Kidney glomerular epithelial cell (primary cell): ENCODE measurements at regions not wholly inside any gene's neighbourhood (a gene's known extent, or its start where the extent isn't known, plus 50 kb on each side); places are given as distances from the start of the nearest gene placed in this dataset.

Experiments used
- DNase-seq: peaks from one replicate; lab custom pipeline; 2025; lab: John Stamatoyannopoulos, UW

- DNase-seq = no peak
These were observed 353.2 kb upstream of the PKDCC start for GRCh38 chr2:41694536-41695049.

- DNase-seq = no peak
These were observed 352.4 kb upstream of the PKDCC start for GRCh38 chr2:41695198-41696113.

- no peak for DNase-seq
These were observed 350.4 kb upstream of the PKDCC start for GRCh38 chr2:41697389-41697788.

- peak; percentile 31 for DNase-seq
These were observed 349.0 kb upstream of the PKDCC start for GRCh38 chr2:41698678-41699422.

GRCh38 chr2:41701231-41701630, 346.6 kb upstream of the PKDCC start:
- DNase-seq = no peak

GRCh38 chr2:41703123-41703522, 344.7 kb upstream of the PKDCC start:
- no peak for DNase-seq

- DNase-seq = no peak
These were observed 342.2 kb upstream of the PKDCC start for GRCh38 chr2:41705634-41706033.

- no peak for DNase-seq
These were observed 341.5 kb upstream of the PKDCC start for GRCh38 chr2:41706286-41706685.

- DNase-seq = peak; percentile 19
These were observed 339.9 kb upstream of the PKDCC start for GRCh38 chr2:41707790-41708451.

- no peak for DNase-seq
These were observed 337.9 kb upstream of the PKDCC start for GRCh38 chr2:41709702-41710599.

GRCh38 chr2:41710944-41711343, 336.9 kb upstream of the PKDCC start:
- DNase-seq = no peak

- peak; percentile 75 for DNase-seq
These were observed 336.1 kb upstream of the PKDCC start for GRCh38 chr2:41711736-41712135.

GRCh38 chr2:41716497-41716896, 331.3 kb upstream of the PKDCC start:
- DNase-seq = no peak

GRCh38 chr2:41717839-41718238, 330.0 kb upstream of the PKDCC start:
- peak; percentile 84 for DNase-seq

GRCh38 chr2:41718705-41719104, 329.1 kb upstream of the PKDCC start:
- no peak for DNase-seq

GRCh38 chr2:41719756-41720155, 328.1 kb upstream of the PKDCC start:
- no peak for DNase-seq

- DNase-seq = peak; percentile 52
These were observed 327.2 kb upstream of the PKDCC start for GRCh38 chr2:41720331-41721251.

- DNase-seq = peak; percentile 81
These were observed 325.0 kb upstream of the PKDCC start for GRCh38 chr2:41722668-41723369.

GRCh38 chr2:41723526-41723925, 324.3 kb upstream of the PKDCC start:
- no peak for DNase-seq

- DNase-seq = no peak
These were observed 323.4 kb upstream of the PKDCC start for GRCh38 chr2:41724465-41724864.
